H9 (cell line): ENCODE measurements at regions not wholly inside any gene's neighbourhood (a gene's known extent, or its start where the extent isn't known, plus 50 kb on each side); places are given as distances from the start of the nearest gene placed in this dataset.

Experiments used
- DNase-seq: peaks from one replicate; pipeline ENCODE4 v3.0.0-alpha.2; 2017
- H2AFZ ChIP-seq: one replicate; pipeline ENCODE4 v1.6.1; 2013; ENCODE audit warnings: mild to moderate bottlenecking, low read length, control low read depth, moderate library complexity
- H2AK5ac ChIP-seq: 2 replicates; pipeline ENCODE4 v1.6.1; 2013; ENCODE audit warnings: low read length, control low read depth, mixed read lengths; ENCODE audit not compliant: insufficient read length
- H2BK120ac ChIP-seq: one replicate; pipeline ENCODE4 v1.6.1; 2013; ENCODE audit warnings: low read depth, mild to moderate bottlenecking, low read length, control low read depth, inconsistent platforms; ENCODE audit not compliant: poor library complexity, severe bottlenecking
- H2BK12ac ChIP-seq: 2 replicates; pipeline ENCODE4 v1.6.1; 2013; ENCODE audit warnings: low read length, control low read depth, mixed read lengths, low read depth; ENCODE audit not compliant: insufficient read length
- H2BK15ac ChIP-seq: 2 replicates; pipeline ENCODE4 v1.6.1; 2013; ENCODE audit warnings: low read depth, low read length, control low read depth
- H2BK20ac ChIP-seq: one replicate; pipeline ENCODE4 v1.6.1; 2013; ENCODE audit warnings: low read depth, mild to moderate bottlenecking, low read length, control low read depth, inconsistent platforms; ENCODE audit not compliant: poor library complexity, severe bottlenecking
- H2BK5ac ChIP-seq: 2 replicates; pipeline ENCODE4 v1.6.1; 2013; ENCODE audit warnings: low read length, control low read depth, mixed read lengths; ENCODE audit not compliant: insufficient read length
- H3K14ac ChIP-seq: 2 replicates; pipeline ENCODE4 v1.6.1; 2013; ENCODE audit warnings: low read length, control low read depth; ENCODE audit not compliant: insufficient read depth
- H3K18ac ChIP-seq: 2 replicates; pipeline ENCODE4 v1.6.1; 2013; ENCODE audit warnings: low read depth, mild to moderate bottlenecking, mixed read lengths, low read length, control low read depth; ENCODE audit not compliant: insufficient read length
- H3K23ac ChIP-seq: 2 replicates; pipeline ENCODE4 v1.6.1; 2013; ENCODE audit warnings: low read length, control low read depth, mixed read lengths, low read depth; ENCODE audit not compliant: insufficient read length
- H3K23me2 ChIP-seq: 2 replicates; pipeline ENCODE4 v1.6.1; 2013; ENCODE audit warnings: low read depth, mild to moderate bottlenecking, mixed read lengths, low read length, control low read depth; ENCODE audit not compliant: insufficient read length, poor library complexity, severe bottlenecking
- H3K27ac ChIP-seq: 2 replicates; pipeline ENCODE4 v1.5.1; 2013; ENCODE audit warnings: low read length, control low read depth, mixed read lengths, low read depth; ENCODE audit not compliant: insufficient read length
- H3K27me3 ChIP-seq: 2 replicates; pipeline ENCODE4 v1.6.1; 2013; ENCODE audit warnings: low read length, control low read depth, inconsistent platforms; ENCODE audit not compliant: insufficient read depth
- H3K4ac ChIP-seq: 2 replicates; pipeline ENCODE4 v1.6.1; 2013; ENCODE audit warnings: low read depth, mild to moderate bottlenecking, control low read depth, inconsistent platforms, low read length, moderate library complexity
- H3K4me1 ChIP-seq: 2 replicates; pipeline ENCODE4 v1.6.1; 2013; ENCODE audit warnings: low read length, control low read depth, inconsistent platforms; ENCODE audit not compliant: insufficient read depth
- H3K4me2 ChIP-seq: 2 replicates; pipeline ENCODE4 v1.6.1; 2013; ENCODE audit warnings: low read length, control low read depth, mixed read lengths; ENCODE audit not compliant: insufficient read length, insufficient read depth
- H3K56ac ChIP-seq: 2 replicates; pipeline ENCODE4 v1.6.1; 2013; ENCODE audit warnings: low read depth, mild to moderate bottlenecking, mixed read lengths, low read length, control low read depth; ENCODE audit not compliant: insufficient read length
- H3K79me1 ChIP-seq: 2 replicates; pipeline ENCODE4 v1.6.1; 2013; ENCODE audit warnings: low read depth, mild to moderate bottlenecking, moderate library complexity, low read length, control low read depth, inconsistent platforms; ENCODE audit not compliant: insufficient read depth, poor library complexity, severe bottlenecking
- H3K79me2 ChIP-seq: 2 replicates; pipeline ENCODE4 v1.6.1; 2013; ENCODE audit warnings: low read length, control low read depth, inconsistent platforms; ENCODE audit not compliant: insufficient read depth
- H3K9ac ChIP-seq: 2 replicates; pipeline ENCODE4 v1.6.1; 2013; ENCODE audit warnings: low read length, control low read depth, mixed read lengths; ENCODE audit not compliant: insufficient read length; ENCODE audit errors: extremely low read depth
- H3K9me3 ChIP-seq: one replicate; pipeline ENCODE4 v1.6.1; 2013; ENCODE audit warnings: low read depth, low read length, inconsistent platforms; ENCODE audit not compliant: control insufficient read depth
- H3T11ph ChIP-seq: one replicate; pipeline ENCODE4 v1.6.1; 2013; ENCODE audit warnings: mild to moderate bottlenecking, low read length, control low read depth, inconsistent platforms
- H4K20me1 ChIP-seq: one replicate; pipeline ENCODE4 v1.6.1; 2013; ENCODE audit not compliant: control insufficient read depth, insufficient read length, insufficient read depth
- H4K5ac ChIP-seq: 2 replicates; pipeline ENCODE4 v1.6.1; 2013; ENCODE audit warnings: low read depth, mild to moderate bottlenecking, mixed read lengths, low read length, control low read depth; ENCODE audit not compliant: insufficient read length
- H4K8ac ChIP-seq: replicated peaks from 2 replicates; pipeline ENCODE4 v1.6.1; 2013; ENCODE audit warnings: low read length, control low read depth, mixed read lengths, low read depth; ENCODE audit not compliant: insufficient read length
- H4K91ac ChIP-seq: 2 replicates; pipeline ENCODE4 v1.6.1; 2013; ENCODE audit warnings: low read depth, mild to moderate bottlenecking, moderate library complexity, mixed read lengths, low read length, control low read depth; ENCODE audit not compliant: insufficient read length
- H3K27ac Mint-ChIP-seq, 3 experiments: 2 replicates in 2 of 3; 3 replicates in 1 of 3; pipeline ENCODE4 v1.8.0; 2020 to 2021; ENCODE audit warnings: mixed read lengths in 3 of 3, mild to moderate bottlenecking in 1 of 3, moderate library complexity in 1 of 3
- H3K27me3 Mint-ChIP-seq: 2 replicates; pipeline ENCODE4 v1.8.0; 2021; ENCODE audit warnings: low read depth, mild to moderate bottlenecking, moderate library complexity, mixed read lengths
- H3K36me3 Mint-ChIP-seq, 3 experiments: 2 replicates in 2 of 3; 3 replicates in 1 of 3; pipeline ENCODE4 v1.8.0; 2020 to 2021; ENCODE audit warnings: low read depth in 3 of 3, mixed read lengths in 3 of 3; ENCODE audit not compliant: insufficient read depth in 1 of 3
- H3K4me1 Mint-ChIP-seq, 2 experiments: 2 replicates each; pipeline ENCODE4 v1.8.0; 2020; ENCODE audit warnings: mixed read lengths in 2 of 2
- H3K4me3 Mint-ChIP-seq, 2 experiments: 2 replicates in 1 of 2; 3 replicates in 1 of 2; pipeline ENCODE4 v1.8.0; 2020 to 2021; ENCODE audit warnings: mild to moderate bottlenecking in 2 of 2, mixed read lengths in 2 of 2, moderate library complexity in 1 of 2
- H3K9me3 Mint-ChIP-seq, 2 experiments: 2 replicates in 1 of 2; 3 replicates in 1 of 2; pipeline ENCODE4 v1.8.0; 2020; ENCODE audit warnings: mild to moderate bottlenecking in 2 of 2, mixed read lengths in 2 of 2, moderate library complexity in 1 of 2
- WGBS: extraction: QIAGEN DNeasy Blood & Tissue Kit; methylation state at CpG from one replicate; pipeline ENCODE4 v1.1.7; 2013; ENCODE audit warnings: missing lambda C conversion rate, low lambda C conversion rate, mixed read lengths; ENCODE audit not compliant: insufficient read length; ENCODE audit errors: extremely low coverage; 5-methylcytosine and 5-hydroxymethylcytosine counted together
- TF ChIP-seq, protein P1 (sequence below): fragments of 200-600 bp; sonication (generic); conservative IDR thresholded peaks from 3 replicates; pipeline ENCODE4 v1.8.0; 2021; ENCODE audit warnings: antibody characterized with exemption, mild to moderate bottlenecking

DNA sequence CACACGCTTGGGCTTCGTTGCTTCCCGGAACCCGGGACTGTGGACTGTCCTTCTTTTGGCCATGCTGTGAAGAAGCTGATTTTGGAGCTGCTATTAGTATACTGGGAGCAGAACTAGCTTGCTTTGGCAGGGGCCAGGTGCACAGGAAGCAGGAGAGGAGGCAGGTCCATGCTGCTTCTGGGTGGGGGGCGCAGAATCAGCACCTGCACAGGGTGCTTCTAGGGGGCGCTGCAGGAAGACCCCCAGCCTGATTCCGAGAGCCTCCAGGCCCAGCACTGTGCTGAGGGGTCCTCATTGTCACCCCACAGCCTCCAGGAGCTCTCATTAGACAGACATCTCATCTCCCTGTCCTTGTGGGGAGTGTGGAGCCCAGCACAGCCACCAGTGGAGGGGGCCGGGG is 252.6 kb upstream of the IRX4 start:
- DNase-seq = peak; percentile 31
- no peak overlapping the region for H3K27ac Mint-ChIP-seq

More for the DNA sequence above, 252.6 kb upstream of the IRX4 start:
- Histone ChIP-seq H3K79me2 (no peaks in the 10 kb centered on the region), H3K56ac (no peak overlapping the region), H3K4ac (no peak overlapping the region), H3K18ac (no peak overlapping the region), H3K4me1 (no peaks in the 10 kb centered on the region; the same call in 1 of the 2 replicates), H4K20me1 (no peaks in the 10 kb centered on the region), H3K23me2 (no peaks in the 10 kb centered on the region), H3K14ac (no peak overlapping the region), H2AFZ (no peak overlapping the region), H2BK5ac (no peak overlapping the region), H3K23ac (no peak overlapping the region), H2BK15ac (no peak overlapping the region), H4K91ac (no peak overlapping the region), H2BK12ac (no peak overlapping the region), H3T11ph (no peak overlapping the region), H3K9ac (no peak overlapping the region), H3K27ac (no peak overlapping the region), H2BK120ac (no peak overlapping the region), H4K8ac (no peak overlapping the region), H3K4me2 (no peak overlapping the region), H3K79me1 (no peaks in the 10 kb centered on the region), H2AK5ac (no peak overlapping the region), H2BK20ac (no peak overlapping the region), H3K27me3 (no peaks in the 10 kb centered on the region), H3K9me3 (no peaks in the 10 kb centered on the region), H4K5ac (no peak overlapping the region)
- TF ChIP-seq, protein P1, sequence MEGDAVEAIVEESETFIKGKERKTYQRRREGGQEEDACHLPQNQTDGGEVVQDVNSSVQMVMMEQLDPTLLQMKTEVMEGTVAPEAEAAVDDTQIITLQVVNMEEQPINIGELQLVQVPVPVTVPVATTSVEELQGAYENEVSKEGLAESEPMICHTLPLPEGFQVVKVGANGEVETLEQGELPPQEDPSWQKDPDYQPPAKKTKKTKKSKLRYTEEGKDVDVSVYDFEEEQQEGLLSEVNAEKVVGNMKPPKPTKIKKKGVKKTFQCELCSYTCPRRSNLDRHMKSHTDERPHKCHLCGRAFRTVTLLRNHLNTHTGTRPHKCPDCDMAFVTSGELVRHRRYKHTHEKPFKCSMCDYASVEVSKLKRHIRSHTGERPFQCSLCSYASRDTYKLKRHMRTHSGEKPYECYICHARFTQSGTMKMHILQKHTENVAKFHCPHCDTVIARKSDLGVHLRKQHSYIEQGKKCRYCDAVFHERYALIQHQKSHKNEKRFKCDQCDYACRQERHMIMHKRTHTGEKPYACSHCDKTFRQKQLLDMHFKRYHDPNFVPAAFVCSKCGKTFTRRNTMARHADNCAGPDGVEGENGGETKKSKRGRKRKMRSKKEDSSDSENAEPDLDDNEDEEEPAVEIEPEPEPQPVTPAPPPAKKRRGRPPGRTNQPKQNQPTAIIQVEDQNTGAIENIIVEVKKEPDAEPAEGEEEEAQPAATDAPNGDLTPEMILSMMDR = peak; percentile 41; the same call in 2 of the 3 replicates
- peaks cover 3% of the 10 kb centered on the region for H3K27me3 Mint-ChIP-seq
- H3K36me3 Mint-ChIP-seq = no peaks in the 10 kb centered on the region
- H3K4me3 Mint-ChIP-seq = no peak overlapping the region
- no peaks in the 10 kb centered on the region for H3K9me3 Mint-ChIP-seq
- no CpG with 5 or more reads among the region's 8 CpGs for WGBS
- peaks cover 0 to 2% of the 10 kb centered on the region in 2 experiments; a peak in 1 of 4 replicates for H3K4me1 Mint-ChIP-seq
